ENCODE measurements at regions not wholly inside any gene's neighbourhood (a gene's known extent, or its start where the extent isn't known, plus 50 kb on each side); places are given as distances from the start of the nearest gene placed in this dataset.

GRCh38 chr15:39215015-39215414 is 365.9 kb upstream of the THBS1 start:
- H3K9me2 ChIP-seq (replicated peaks; ENCODE audit: insufficient read depth, low read length): no peaks in the 10 kb centered on the region

GRCh38 chr15:39216816-39217215 is 364.1 kb upstream of the THBS1 start:
- Histone ChIP-seq H3K9me2 (replicated peaks; ENCODE audit: insufficient read depth, low read length) (no peaks in the 10 kb centered on the region), H2AFZ (ENCODE audit: low read length) (no peak overlapping the region), H3K4me3 (ENCODE audit: low read length) (no peak overlapping the region), H3K4me1 (ENCODE audit: low read length) (no peaks in the 10 kb centered on the region), H3K27me3 (replicated peaks; ENCODE audit: insufficient read depth, low read length) (no peaks in the 10 kb centered on the region), H3K27ac (ENCODE audit: low read length) (no peak overlapping the region), H3K79me2 (ENCODE audit: low read length) (no peaks in the 10 kb centered on the region), H3K9ac (ENCODE audit: low read length) (no peak overlapping the region), H3F3A (ENCODE audit: insufficient read depth, low read length) (no peaks in the 10 kb centered on the region), H4K20me1 (ENCODE audit: insufficient read depth, low read length) (no peaks in the 10 kb centered on the region), H3K36me3 (replicated peaks; ENCODE audit: insufficient read depth, low read length) (no peaks in the 10 kb centered on the region), H3K4me2 (ENCODE audit: low read depth, low read length) (no peak overlapping the region), H3K9me3 (replicated peaks; ENCODE audit: insufficient read depth, low read length) (no peaks in the 10 kb centered on the region)
- TF ChIP-seq CTCF (IDR thresholded peaks at IDR 0.05; ENCODE audit: low read length) (no peak), EZH2 (optimal IDR thresholded peaks at IDR 0.05; ENCODE audit: low read depth, low read length) (no peak), EZH2phosphoT487 (IDR thresholded peaks at IDR 0.05; ENCODE audit: low read length) (no peak)
- DNase-seq: no peak

More at GRCh38 chr15:39215015-39215414, 365.9 kb upstream of the THBS1 start:
- Histone ChIP-seq H3K4me1 (ENCODE audit: low read length) (no peaks in the 10 kb centered on the region), H3K36me3 (replicated peaks; ENCODE audit: insufficient read depth, low read length) (no peaks in the 10 kb centered on the region), H3F3A (ENCODE audit: insufficient read depth, low read length) (no peaks in the 10 kb centered on the region), H3K79me2 (ENCODE audit: low read length) (no peaks in the 10 kb centered on the region), H3K27me3 (replicated peaks; ENCODE audit: insufficient read depth, low read length) (no peaks in the 10 kb centered on the region), H3K9me3 (replicated peaks; ENCODE audit: insufficient read depth, low read length) (no peaks in the 10 kb centered on the region), H4K20me1 (ENCODE audit: insufficient read depth, low read length) (no peaks in the 10 kb centered on the region), H3K4me3 (ENCODE audit: low read length) (no peak overlapping the region), H3K4me2 (ENCODE audit: low read depth, low read length) (no peak overlapping the region), H2AFZ (ENCODE audit: low read length) (no peak overlapping the region), H3K9ac (ENCODE audit: low read length) (no peak overlapping the region), H3K27ac (ENCODE audit: low read length) (no peak overlapping the region)
- no peak for TF ChIP-seq EZH2 (optimal IDR thresholded peaks at IDR 0.05; ENCODE audit: low read depth, low read length)
- DNase-seq: no peak

DNA sequence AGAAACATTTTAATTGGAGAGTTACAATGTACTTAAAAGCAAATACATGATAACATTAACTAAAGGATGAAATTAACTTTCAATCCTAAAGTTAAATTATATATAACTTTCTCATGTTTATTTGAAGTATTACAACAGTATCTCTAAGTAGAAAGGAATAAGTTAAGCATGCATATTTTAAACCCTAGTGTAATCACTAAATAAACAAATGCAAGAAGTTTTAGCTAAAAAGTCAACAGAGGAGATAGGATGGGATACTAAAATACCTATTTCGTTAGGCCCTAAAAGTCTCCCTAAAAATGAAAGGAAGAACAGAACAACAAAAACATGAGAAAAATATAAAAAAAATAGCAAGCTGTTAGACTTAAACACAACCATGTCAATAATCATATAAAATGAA is 361.3 kb upstream of the THBS1 start:
- Histone ChIP-seq H3K9me3 (replicated peaks; ENCODE audit: insufficient read depth, low read length) (no peaks in the 10 kb centered on the region), H4K20me1 (ENCODE audit: insufficient read depth, low read length) (no peaks in the 10 kb centered on the region), H3F3A (ENCODE audit: insufficient read depth, low read length) (no peaks in the 10 kb centered on the region), H3K36me3 (replicated peaks; ENCODE audit: insufficient read depth, low read length) (no peaks in the 10 kb centered on the region), H3K27me3 (replicated peaks; ENCODE audit: insufficient read depth, low read length) (no peaks in the 10 kb centered on the region), H3K9me2 (replicated peaks; ENCODE audit: insufficient read depth, low read length) (no peaks in the 10 kb centered on the region), H3K79me2 (ENCODE audit: low read length) (no peaks in the 10 kb centered on the region), H3K4me1 (ENCODE audit: low read length) (no peaks in the 10 kb centered on the region), H3K4me2 (ENCODE audit: low read depth, low read length) (no peak overlapping the region), H3K9ac (ENCODE audit: low read length) (no peak overlapping the region), H3K27ac (ENCODE audit: low read length) (no peak overlapping the region), H3K4me3 (ENCODE audit: low read length) (no peak overlapping the region), H2AFZ (ENCODE audit: low read length) (no peak overlapping the region)
- TF ChIP-seq EZH2 (optimal IDR thresholded peaks at IDR 0.05; ENCODE audit: low read depth, low read length): no peak
- no peak for TF ChIP-seq EZH2phosphoT487 (IDR thresholded peaks at IDR 0.05; ENCODE audit: low read length)
- no peak for TF ChIP-seq CTCF (IDR thresholded peaks at IDR 0.05; ENCODE audit: low read length)
- DNase-seq: no peak

GRCh38 chr15:39226169-39226937 is 354.5 kb upstream of the THBS1 start:
- Histone ChIP-seq H3K36me3 (replicated peaks; ENCODE audit: insufficient read depth, low read length) (no peaks in the 10 kb centered on the region), H3K4me1 (ENCODE audit: low read length) (no peaks in the 10 kb centered on the region), H3K27ac (ENCODE audit: low read length) (no peak overlapping the region), H3K4me3 (ENCODE audit: low read length) (no peak overlapping the region), H4K20me1 (ENCODE audit: insufficient read depth, low read length) (no peaks in the 10 kb centered on the region), H2AFZ (ENCODE audit: low read length) (no peak overlapping the region), H3K27me3 (replicated peaks; ENCODE audit: insufficient read depth, low read length) (no peaks in the 10 kb centered on the region), H3K9me2 (replicated peaks; ENCODE audit: insufficient read depth, low read length) (no peaks in the 10 kb centered on the region), H3F3A (ENCODE audit: insufficient read depth, low read length) (no peaks in the 10 kb centered on the region), H3K4me2 (ENCODE audit: low read depth, low read length) (no peak overlapping the region), H3K79me2 (ENCODE audit: low read length) (no peaks in the 10 kb centered on the region), H3K9ac (ENCODE audit: low read length) (no peak overlapping the region), H3K9me3 (replicated peaks; ENCODE audit: insufficient read depth, low read length) (no peaks in the 10 kb centered on the region)
- TF ChIP-seq CTCF (IDR thresholded peaks at IDR 0.05; ENCODE audit: low read length): no peak
- TF ChIP-seq EZH2 (optimal IDR thresholded peaks at IDR 0.05; ENCODE audit: low read depth, low read length): no peak
- no peak for TF ChIP-seq EZH2phosphoT487 (IDR thresholded peaks at IDR 0.05; ENCODE audit: low read length)
- DNase-seq: no peak

All from MM.1S (cell line).